Testis (tissue), 2 donors: ENCODE measurements at regions not wholly inside any gene's neighbourhood (a gene's known extent, or its start where the extent isn't known, plus 50 kb on each side); places are given as distances from the start of the nearest gene placed in this dataset.

Source experiments
- CTCF ChIP-seq, 3 experiments: fragments of 450-650 bp in 2 of 3; fragments of 200-600 bp in 1 of 3; sonication (generic) in 1 of 3; IDR thresholded peaks; one replicate each; pipeline ENCODE4 v1.5.1; 2016 to 2019; ENCODE audit warnings: antibody characterized with exemption in 3 of 3, mild to moderate bottlenecking in 2 of 3, moderate library complexity in 1 of 3
- POLR2A ChIP-seq: fragments of 450-650 bp; IDR thresholded peaks from one replicate; pipeline ENCODE4 v1.6.1; 2017; ENCODE audit warnings: antibody characterized with exemption, mild to moderate bottlenecking, moderate library complexity

GRCh38 chr19:13639342-13639929, 124.9 kb upstream of the MRI1 start:
- TF ChIP-seq CTCF (IDR thresholded peaks at IDR 0.05) (no peak), POLR2A (no peak)
